ENCODE measurements at regions not wholly inside any gene's neighbourhood (a gene's known extent, or its start where the extent isn't known, plus 50 kb on each side); places are given as distances from the start of the nearest gene placed in this dataset.

- TF ChIP-seq CTCF (IDR thresholded peaks at IDR 0.05) (no peak), POLR2A (IDR thresholded peaks at IDR 0.05) (no peak), EP300 (IDR thresholded peaks at IDR 0.05) (no peak)
Measured at GRCh38 chr14:49194067-49194466, 392.1 kb downstream of the RPS29 start.

All from upper lobe of left lung (tissue), 4 donors.